Nephron (organoid): ENCODE measurements at regions not wholly inside any gene's neighbourhood (a gene's known extent, or its start where the extent isn't known, plus 50 kb on each side); places are given as distances from the start of the nearest gene placed in this dataset.
"Not testable (repeated sequence)": the region's sequence is repeated elsewhere in the genome, so short reads cannot be mapped to it uniquely, and the experiment has no call there.

Experiments used
- H3K27ac Mint-ChIP-seq, 3 experiments: 2 replicates each; pipeline ENCODE4 v1.8.0; 2020; ENCODE audit warnings: mixed read lengths in 3 of 3, mild to moderate bottlenecking in 2 of 3, moderate library complexity in 1 of 3
- H3K27me3 Mint-ChIP-seq: 2 replicates; pipeline ENCODE4 v1.8.0; 2021; ENCODE audit warnings: low read depth, mild to moderate bottlenecking, moderate library complexity, mixed read lengths
- H3K36me3 Mint-ChIP-seq: 2 replicates; pipeline ENCODE4 v1.8.0; 2020; ENCODE audit warnings: low read depth, mixed read lengths
- H3K4me1 Mint-ChIP-seq: 2 replicates; pipeline ENCODE4 v1.8.0; 2020; ENCODE audit warnings: mixed read lengths
- H3K4me3 Mint-ChIP-seq, 3 experiments: 2 replicates each; pipeline ENCODE4 v1.8.0; 2020; ENCODE audit warnings: mild to moderate bottlenecking in 3 of 3, mixed read lengths in 3 of 3, moderate library complexity in 2 of 3
- H3K9me3 Mint-ChIP-seq: 2 replicates; pipeline ENCODE4 v1.8.0; 2020; ENCODE audit warnings: mixed read lengths
- TF ChIP-seq, protein P1 (sequence below), 3 experiments: fragments of 200-600 bp; sonication (generic); IDR thresholded peaks; one replicate each; pipeline ENCODE4 v1.5.0; 2021; ENCODE audit warnings: antibody characterized with exemption in 3 of 3; ENCODE audit not compliant: unreplicated experiment in 3 of 3

DNA sequence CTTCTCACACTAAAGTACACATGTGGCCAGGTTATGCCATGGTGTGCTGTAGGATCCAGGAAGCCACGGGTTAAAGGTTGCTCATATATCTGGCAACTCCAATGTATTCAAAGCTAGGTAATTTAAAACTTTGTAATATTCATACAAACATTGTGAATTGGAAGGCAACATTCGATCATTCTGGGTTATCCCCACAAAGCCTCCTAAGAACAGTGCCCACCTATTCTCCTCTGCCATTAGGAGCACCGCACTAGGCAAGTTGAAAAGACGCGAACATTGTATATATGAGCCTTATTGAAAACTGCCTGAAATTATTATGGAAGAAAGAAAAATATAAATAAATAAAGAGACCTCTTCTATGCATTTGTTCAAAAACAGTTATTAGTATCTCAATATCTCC lies 228.2 kb downstream of the IGSF11 start:
- Mint-ChIP-seq H3K27ac (no peak overlapping the region), H3K4me3 (no peak overlapping the region), H3K4me1 (no peaks in the 10 kb centered on the region), H3K36me3 (no peaks in the 10 kb centered on the region), H3K9me3 (peaks cover 3% of the 10 kb centered on the region), H3K27me3 (peaks cover 7% of the 10 kb centered on the region)
- TF ChIP-seq, protein P1, sequence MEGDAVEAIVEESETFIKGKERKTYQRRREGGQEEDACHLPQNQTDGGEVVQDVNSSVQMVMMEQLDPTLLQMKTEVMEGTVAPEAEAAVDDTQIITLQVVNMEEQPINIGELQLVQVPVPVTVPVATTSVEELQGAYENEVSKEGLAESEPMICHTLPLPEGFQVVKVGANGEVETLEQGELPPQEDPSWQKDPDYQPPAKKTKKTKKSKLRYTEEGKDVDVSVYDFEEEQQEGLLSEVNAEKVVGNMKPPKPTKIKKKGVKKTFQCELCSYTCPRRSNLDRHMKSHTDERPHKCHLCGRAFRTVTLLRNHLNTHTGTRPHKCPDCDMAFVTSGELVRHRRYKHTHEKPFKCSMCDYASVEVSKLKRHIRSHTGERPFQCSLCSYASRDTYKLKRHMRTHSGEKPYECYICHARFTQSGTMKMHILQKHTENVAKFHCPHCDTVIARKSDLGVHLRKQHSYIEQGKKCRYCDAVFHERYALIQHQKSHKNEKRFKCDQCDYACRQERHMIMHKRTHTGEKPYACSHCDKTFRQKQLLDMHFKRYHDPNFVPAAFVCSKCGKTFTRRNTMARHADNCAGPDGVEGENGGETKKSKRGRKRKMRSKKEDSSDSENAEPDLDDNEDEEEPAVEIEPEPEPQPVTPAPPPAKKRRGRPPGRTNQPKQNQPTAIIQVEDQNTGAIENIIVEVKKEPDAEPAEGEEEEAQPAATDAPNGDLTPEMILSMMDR (IDR thresholded peaks at IDR 0.05; ENCODE audit: unreplicated experiment in 3 of 3) = no peak

DNA sequence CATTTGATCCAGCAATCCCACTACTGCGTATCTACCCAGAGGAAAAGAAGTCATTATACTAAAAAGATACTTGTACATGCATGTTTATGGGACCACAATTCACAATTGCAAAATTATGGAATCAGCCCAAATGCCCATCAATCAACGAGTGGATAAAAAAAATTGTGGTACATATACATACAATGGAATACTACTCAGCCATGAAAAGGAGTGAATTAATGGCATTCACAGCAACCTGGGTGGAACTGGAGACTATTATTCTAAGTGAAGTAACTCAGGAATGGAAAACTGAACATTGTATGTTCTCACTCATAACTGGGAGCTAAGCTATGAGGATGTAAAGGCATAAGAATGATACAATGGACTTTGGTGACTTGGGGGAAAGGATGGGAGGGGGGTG lies 227.3 kb downstream of the IGSF11 start:
- H3K27ac Mint-ChIP-seq, H3K27me3 Mint-ChIP-seq, H3K36me3 Mint-ChIP-seq, H3K4me3 Mint-ChIP-seq, H3K4me1 Mint-ChIP-seq, H3K9me3 Mint-ChIP-seq: not testable (repeated sequence)

DNA sequence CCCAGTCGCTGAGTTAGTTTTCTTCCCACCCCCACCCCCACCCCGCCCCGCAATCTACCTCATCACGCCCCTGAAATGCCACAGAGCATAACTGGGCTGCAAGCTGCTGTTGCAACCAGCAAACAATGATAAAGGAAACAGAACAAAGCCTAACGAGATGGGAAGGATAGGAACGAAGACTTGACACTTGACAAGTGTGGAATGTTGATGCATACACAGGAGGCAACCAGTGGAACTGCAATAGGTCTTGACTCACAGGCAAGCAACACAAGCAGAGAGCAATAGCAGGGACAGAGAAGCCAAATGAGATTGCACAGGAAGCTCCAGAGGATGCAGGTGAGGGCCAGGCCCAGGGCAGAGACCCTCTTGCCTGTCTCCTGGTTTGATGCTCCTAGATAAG lies 225.9 kb downstream of the IGSF11 start:
- Mint-ChIP-seq H3K36me3 (no peaks in the 10 kb centered on the region), H3K27ac (no peak overlapping the region), H3K27me3 (peaks cover 7% of the 10 kb centered on the region), H3K9me3 (peaks cover 3% of the 10 kb centered on the region), H3K4me1 (no peaks in the 10 kb centered on the region), H3K4me3 (no peak overlapping the region)
- TF ChIP-seq, protein P1 (IDR thresholded peaks at IDR 0.05; ENCODE audit: unreplicated experiment in 3 of 3) = no peak

DNA sequence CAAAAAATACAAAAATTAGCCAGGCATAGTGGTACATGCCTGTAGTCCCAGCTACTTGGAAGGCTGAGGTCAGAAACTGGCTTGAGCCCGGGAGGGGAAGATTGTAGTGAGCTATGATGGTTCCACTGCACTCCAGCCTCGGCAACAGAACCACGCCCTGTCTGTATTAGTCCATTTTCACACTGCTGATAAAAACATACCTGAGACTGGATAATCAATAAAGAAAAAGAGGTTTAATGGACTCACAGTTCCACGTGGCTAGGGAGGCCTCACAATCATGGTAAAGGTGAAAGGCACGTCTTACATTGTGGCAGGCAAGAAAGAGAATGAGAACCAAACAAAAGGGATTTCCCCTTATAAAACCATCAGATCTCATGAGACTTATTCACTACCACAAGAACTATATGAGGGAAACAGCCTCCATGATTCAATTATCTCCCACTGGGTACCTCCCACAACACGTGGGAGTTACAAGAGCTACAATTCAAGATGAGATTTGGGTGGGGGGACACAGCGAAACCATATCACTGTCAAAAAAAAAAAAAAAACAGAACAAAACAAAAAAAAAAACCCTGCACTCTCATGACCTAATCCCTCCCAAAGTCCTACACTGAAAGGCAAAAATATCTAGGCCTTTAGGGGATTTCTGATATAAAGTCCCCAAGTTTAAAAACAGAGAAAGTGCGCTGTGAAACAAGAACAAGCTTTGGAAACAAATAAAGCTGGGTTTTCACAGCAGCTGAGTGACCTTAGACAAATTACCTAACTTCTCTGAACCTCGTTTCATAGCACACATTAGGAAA lies 224.7 kb downstream of the IGSF11 start:
- TF ChIP-seq, protein P1 (IDR thresholded peaks at IDR 0.05; ENCODE audit: unreplicated experiment in 3 of 3) = no peak
- no peaks in the 10 kb centered on the region for H3K4me1 Mint-ChIP-seq
- H3K9me3 Mint-ChIP-seq = peaks cover 3% of the 10 kb centered on the region
- no peak overlapping the region for H3K27ac Mint-ChIP-seq
- no peak overlapping the region for H3K4me3 Mint-ChIP-seq
- peaks cover 4% of the 10 kb centered on the region for H3K27me3 Mint-ChIP-seq
- H3K36me3 Mint-ChIP-seq = no peaks in the 10 kb centered on the region

DNA sequence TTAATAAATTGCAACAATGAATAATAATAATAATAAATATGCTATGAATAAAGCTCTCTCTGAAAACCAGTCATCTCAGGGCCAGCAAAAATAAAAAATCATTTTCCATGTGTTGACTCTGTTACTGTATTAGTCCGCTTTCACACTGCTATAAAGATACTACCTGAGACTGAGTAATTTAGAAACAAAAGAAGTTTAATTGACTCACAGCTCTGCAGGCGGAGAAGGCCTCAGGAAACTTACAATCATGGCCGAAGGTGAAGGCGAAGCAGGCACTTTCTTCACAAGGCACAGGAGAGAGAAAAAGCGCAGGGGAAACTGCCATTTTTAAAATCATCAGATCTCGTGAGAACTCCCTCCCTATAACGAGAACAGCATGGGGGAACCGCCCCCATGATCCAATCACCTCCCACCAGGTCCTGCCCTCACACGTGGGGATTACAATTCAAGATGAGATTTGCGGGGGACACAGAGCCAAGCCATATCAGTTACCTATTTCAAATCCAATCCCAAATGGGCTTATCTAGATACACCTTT lies 224.1 kb downstream of the IGSF11 start:
- Mint-ChIP-seq H3K27me3 (peaks cover 5% of the 10 kb centered on the region), H3K4me1 (no peaks in the 10 kb centered on the region), H3K9me3 (peaks cover 3% of the 10 kb centered on the region), H3K27ac (no peak overlapping the region), H3K4me3 (no peak overlapping the region), H3K36me3 (no peaks in the 10 kb centered on the region)
- TF ChIP-seq, protein P1 (IDR thresholded peaks at IDR 0.05; ENCODE audit: unreplicated experiment in 3 of 3) = no peak

DNA sequence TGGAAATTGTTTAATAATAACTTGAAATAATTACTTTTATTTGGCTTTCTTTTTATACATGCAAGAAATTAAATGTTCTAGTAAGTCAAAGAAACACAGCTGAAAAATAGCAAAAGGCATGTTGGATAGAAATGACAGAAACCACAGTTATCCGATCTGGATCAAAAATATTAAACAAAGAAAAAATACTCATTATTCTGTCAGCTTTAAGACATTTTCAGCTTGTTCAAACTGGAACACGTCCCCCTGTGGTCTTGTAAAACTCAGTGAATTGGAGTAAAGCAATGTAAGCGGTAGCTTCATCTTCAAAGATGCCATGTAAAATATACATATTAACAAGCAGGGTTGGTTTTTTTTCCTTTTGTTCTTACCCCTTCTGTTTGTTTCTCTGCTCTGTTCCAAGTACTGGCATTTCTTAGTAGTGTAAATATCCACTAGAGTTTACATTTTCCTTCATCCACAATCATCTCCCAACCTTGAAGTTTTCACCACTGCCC lies 223.4 kb downstream of the IGSF11 start:
- H3K9me3 Mint-ChIP-seq = peaks cover 3% of the 10 kb centered on the region
- H3K27ac Mint-ChIP-seq = no peak overlapping the region
- H3K36me3 Mint-ChIP-seq = no peaks in the 10 kb centered on the region
- H3K4me3 Mint-ChIP-seq = no peak overlapping the region
- TF ChIP-seq, protein P1 (IDR thresholded peaks at IDR 0.05; ENCODE audit: unreplicated experiment in 3 of 3) = no peak
- peaks cover 7% of the 10 kb centered on the region for H3K27me3 Mint-ChIP-seq
- H3K4me1 Mint-ChIP-seq = no peaks in the 10 kb centered on the region
